ENCODE measurements at regions not wholly inside any gene's neighbourhood (a gene's known extent, or its start where the extent isn't known, plus 50 kb on each side); places are given as distances from the start of the nearest gene placed in this dataset.

GRCh38 chr12:118853634-118854033 is 127.7 kb upstream of the SRRM4 start:
- Histone ChIP-seq H3K36me3 (replicated peaks in 1 of 2; ENCODE audit: control insufficient read depth in 1 of 2, insufficient read depth in 2 of 2, low read length in 2 of 2) (no peaks in the 10 kb centered on the region), H3K27ac (ENCODE audit: extremely low read length, insufficient read depth, low read length) (no peak overlapping the region), H3K9me3 (ENCODE audit: low read length) (no peaks in the 10 kb centered on the region), H3K79me2 (ENCODE audit: insufficient read depth, low read length) (no peaks in the 10 kb centered on the region), H3K27me3 (ENCODE audit: control insufficient read depth in 1 of 2, insufficient read depth in 2 of 2, low read length in 2 of 2) (no peaks in the 10 kb centered on the region), H3K4me3 (replicated peaks in 1 of 3; ENCODE audit: insufficient read depth in 1 of 3, low read depth in 2 of 3, low read length in 3 of 3) (no peak overlapping the region), H4K20me1 (ENCODE audit: insufficient read depth, low read length) (no peaks in the 10 kb centered on the region), H3K9ac (ENCODE audit: insufficient read depth, low read depth, low read length) (no peak overlapping the region), H3K4me1 (ENCODE audit: insufficient read depth, low read length) (no peaks in the 10 kb centered on the region), H3K4me2 (ENCODE audit: low read depth, low read length) (no peak overlapping the region), H2AFZ (ENCODE audit: low read length) (no peak overlapping the region)
- ATAC-seq (no peak), FAIRE-seq (no peak), DNase-seq (ENCODE audit: low spot score) (no peak)
- CTCF ChIA-PET (ENCODE audit: low intra/inter-chr PET ratio, low total read pairs) = no interaction called here
- in situ Hi-C loops (cut with HindIII; ENCODE audit: extremely low pct_ligation_motif_present, low pct_unique_long_range_greater_than_20kb) (no loop called here), intact Hi-C loops (cut with micrococcal nuclease; ENCODE audit: unreplicated experiment) (no loop called here)
- TF ChIP-seq STAG1 (CRISPR knock-in tag; IDR thresholded peaks at IDR 0.05) = peak; percentile 64
- TF ChIP-seq ZMYM4 (CRISPR knock-in tag; IDR thresholded peaks at IDR 0.05) = peak; percentile 83
- no peak for TF ChIP-seq KAT2B (IDR thresholded peaks at IDR 0.05; ENCODE audit: borderline replicate concordance, low read depth, low read length)
- TF ChIP-seq CTCF (CRISPR knock-in tag; IDR thresholded peaks at IDR 0.05) = peak; percentile 40
- TF ChIP-seq ZSCAN5A (CRISPR knock-in tag; IDR thresholded peaks at IDR 0.05; ENCODE audit: borderline replicate concordance) = peak; percentile 100
- no peak for TF ChIP-seq DNMT1 (CRISPR knock-in tag; IDR thresholded peaks at IDR 0.05)
- BruUV-seq (replicated peaks) = no TSS peak
- 0% methylated on average over 1 of the region's 4 CpGs for WGBS (ENCODE audit: low lambda C conversion rate)
- POLR2A ChIA-PET = no interaction called here

- BruUV-seq (replicated peaks) = no TSS peak
- ATAC-seq (no peak), DNase-seq (ENCODE audit: low spot score) (no peak), FAIRE-seq (no peak)
- Histone ChIP-seq H4K20me1 (ENCODE audit: insufficient read depth, low read length) (no peaks in the 10 kb centered on the region), H3K79me2 (ENCODE audit: insufficient read depth, low read length) (no peaks in the 10 kb centered on the region), H3K27ac (ENCODE audit: extremely low read length, insufficient read depth, low read length) (no peak overlapping the region), H3K9ac (ENCODE audit: insufficient read depth, low read depth, low read length) (no peak overlapping the region), H3K9me3 (ENCODE audit: low read length) (no peaks in the 10 kb centered on the region), H2AFZ (ENCODE audit: low read length) (no peak overlapping the region), H3K4me3 (replicated peaks in 1 of 3; ENCODE audit: insufficient read depth in 1 of 3, low read depth in 2 of 3, low read length in 3 of 3) (no peak overlapping the region), H3K4me1 (ENCODE audit: insufficient read depth, low read length) (no peaks in the 10 kb centered on the region), H3K36me3 (replicated peaks in 1 of 2; ENCODE audit: control insufficient read depth in 1 of 2, insufficient read depth in 2 of 2, low read length in 2 of 2) (no peaks in the 10 kb centered on the region), H3K4me2 (ENCODE audit: low read depth, low read length) (no peak overlapping the region), H3K27me3 (ENCODE audit: control insufficient read depth in 1 of 2, insufficient read depth in 2 of 2, low read length in 2 of 2) (no peaks in the 10 kb centered on the region)
- POLR2A ChIA-PET = no interaction called here
- in situ Hi-C loops (cut with HindIII; ENCODE audit: extremely low pct_ligation_motif_present, low pct_unique_long_range_greater_than_20kb) (no loop called here), intact Hi-C loops (cut with micrococcal nuclease; ENCODE audit: unreplicated experiment) (no loop called here)
- CTCF ChIA-PET (ENCODE audit: low intra/inter-chr PET ratio, low total read pairs) = no interaction called here
- WGBS (ENCODE audit: low lambda C conversion rate) = 21% methylated on average over 2 of the region's 2 CpGs
- TF ChIP-seq ZNF563 (CRISPR knock-in tag; IDR thresholded peaks at IDR 0.05) (no peak), ZNF34 (CRISPR knock-in tag; IDR thresholded peaks at IDR 0.05; ENCODE audit: borderline replicate concordance) (no peak), KDM1A (CRISPR knock-in tag; IDR thresholded peaks at IDR 0.05) (no peak), ZBTB39 (CRISPR knock-in tag; IDR thresholded peaks at IDR 0.05) (no peak), PCBP1 (IDR thresholded peaks at IDR 0.05; ENCODE audit: borderline replicate concordance, low read depth, low read length) (no peak), UBTF (CRISPR knock-in tag; IDR thresholded peaks at IDR 0.05) (no peak)
Observed at GRCh38 chr12:118855858-118856257, 125.5 kb upstream of the SRRM4 start.
